WTC11 (cell line): ENCODE measurements at regions not wholly inside any gene's neighbourhood (a gene's known extent, or its start where the extent isn't known, plus 50 kb on each side); places are given as distances from the start of the nearest gene placed in this dataset.

Experiments used
- CBFB ChIP-seq: sonication (generic); formaldehyde crosslinking; IDR thresholded peaks from 2 replicates; pipeline ENCODE4 v1.8.1; 2022; ENCODE audit warnings: mild to moderate bottlenecking, low read depth, missing genetic modification reagents
- CREM ChIP-seq: sonication (generic); formaldehyde crosslinking; IDR thresholded peaks from 2 replicates; pipeline ENCODE4 v1.8.1; 2022; ENCODE audit warnings: mild to moderate bottlenecking, missing genetic modification reagents, moderate library complexity
- SMAD3 ChIP-seq: sonication (generic); formaldehyde crosslinking; IDR thresholded peaks from 2 replicates; pipeline ENCODE4 v1.8.0; 2022; ENCODE audit warnings: missing genetic modification reagents, mild to moderate bottlenecking, borderline replicate concordance
- TF ChIP-seq, protein P1 (sequence below): fragments of 200-600 bp; IDR thresholded peaks from 2 replicates; pipeline ENCODE4 v1.8.0; 2022; ENCODE audit warnings: antibody characterized with exemption
- TF ChIP-seq, protein P2 (sequence below): fragments of 250-450 bp; sonication (Bioruptor Pico); IDR thresholded peaks from 2 replicates; pipeline ENCODE4 v1.9.0; 2021; ENCODE audit warnings: mild to moderate bottlenecking, borderline replicate concordance
- TF ChIP-seq, protein P3 (sequence below): sonication (generic); formaldehyde crosslinking; IDR thresholded peaks from 2 replicates; pipeline ENCODE4 v1.8.1; 2023; ENCODE audit warnings: mild to moderate bottlenecking, missing genetic modification reagents, borderline replicate concordance

DNA sequence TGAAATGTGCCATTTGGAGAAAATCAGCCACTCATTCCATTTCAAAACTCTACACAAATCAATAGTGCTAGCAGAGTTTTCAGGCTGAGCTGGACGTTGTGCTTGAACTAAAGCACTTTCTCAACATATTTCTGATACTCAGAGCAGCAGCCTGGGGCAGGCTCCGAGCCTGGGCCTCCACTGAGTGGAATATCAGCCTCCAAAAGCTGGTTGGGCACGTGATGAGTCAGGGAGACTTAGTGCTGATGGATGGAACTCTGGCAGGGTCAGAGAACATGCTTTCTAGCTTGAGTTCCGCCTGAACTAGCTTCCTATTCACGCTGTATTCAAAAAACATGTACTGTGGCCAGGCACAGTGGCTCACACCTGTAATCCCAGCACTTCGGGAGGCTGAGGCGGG lies 85.8 kb upstream of the PCDH8 start:
- TF ChIP-seq, protein P1, sequence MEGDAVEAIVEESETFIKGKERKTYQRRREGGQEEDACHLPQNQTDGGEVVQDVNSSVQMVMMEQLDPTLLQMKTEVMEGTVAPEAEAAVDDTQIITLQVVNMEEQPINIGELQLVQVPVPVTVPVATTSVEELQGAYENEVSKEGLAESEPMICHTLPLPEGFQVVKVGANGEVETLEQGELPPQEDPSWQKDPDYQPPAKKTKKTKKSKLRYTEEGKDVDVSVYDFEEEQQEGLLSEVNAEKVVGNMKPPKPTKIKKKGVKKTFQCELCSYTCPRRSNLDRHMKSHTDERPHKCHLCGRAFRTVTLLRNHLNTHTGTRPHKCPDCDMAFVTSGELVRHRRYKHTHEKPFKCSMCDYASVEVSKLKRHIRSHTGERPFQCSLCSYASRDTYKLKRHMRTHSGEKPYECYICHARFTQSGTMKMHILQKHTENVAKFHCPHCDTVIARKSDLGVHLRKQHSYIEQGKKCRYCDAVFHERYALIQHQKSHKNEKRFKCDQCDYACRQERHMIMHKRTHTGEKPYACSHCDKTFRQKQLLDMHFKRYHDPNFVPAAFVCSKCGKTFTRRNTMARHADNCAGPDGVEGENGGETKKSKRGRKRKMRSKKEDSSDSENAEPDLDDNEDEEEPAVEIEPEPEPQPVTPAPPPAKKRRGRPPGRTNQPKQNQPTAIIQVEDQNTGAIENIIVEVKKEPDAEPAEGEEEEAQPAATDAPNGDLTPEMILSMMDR = no peak
- no peak for TF ChIP-seq CBFB
- no peak for TF ChIP-seq SMAD3 (CRISPR knock-in tag)
- TF ChIP-seq, protein P2, sequence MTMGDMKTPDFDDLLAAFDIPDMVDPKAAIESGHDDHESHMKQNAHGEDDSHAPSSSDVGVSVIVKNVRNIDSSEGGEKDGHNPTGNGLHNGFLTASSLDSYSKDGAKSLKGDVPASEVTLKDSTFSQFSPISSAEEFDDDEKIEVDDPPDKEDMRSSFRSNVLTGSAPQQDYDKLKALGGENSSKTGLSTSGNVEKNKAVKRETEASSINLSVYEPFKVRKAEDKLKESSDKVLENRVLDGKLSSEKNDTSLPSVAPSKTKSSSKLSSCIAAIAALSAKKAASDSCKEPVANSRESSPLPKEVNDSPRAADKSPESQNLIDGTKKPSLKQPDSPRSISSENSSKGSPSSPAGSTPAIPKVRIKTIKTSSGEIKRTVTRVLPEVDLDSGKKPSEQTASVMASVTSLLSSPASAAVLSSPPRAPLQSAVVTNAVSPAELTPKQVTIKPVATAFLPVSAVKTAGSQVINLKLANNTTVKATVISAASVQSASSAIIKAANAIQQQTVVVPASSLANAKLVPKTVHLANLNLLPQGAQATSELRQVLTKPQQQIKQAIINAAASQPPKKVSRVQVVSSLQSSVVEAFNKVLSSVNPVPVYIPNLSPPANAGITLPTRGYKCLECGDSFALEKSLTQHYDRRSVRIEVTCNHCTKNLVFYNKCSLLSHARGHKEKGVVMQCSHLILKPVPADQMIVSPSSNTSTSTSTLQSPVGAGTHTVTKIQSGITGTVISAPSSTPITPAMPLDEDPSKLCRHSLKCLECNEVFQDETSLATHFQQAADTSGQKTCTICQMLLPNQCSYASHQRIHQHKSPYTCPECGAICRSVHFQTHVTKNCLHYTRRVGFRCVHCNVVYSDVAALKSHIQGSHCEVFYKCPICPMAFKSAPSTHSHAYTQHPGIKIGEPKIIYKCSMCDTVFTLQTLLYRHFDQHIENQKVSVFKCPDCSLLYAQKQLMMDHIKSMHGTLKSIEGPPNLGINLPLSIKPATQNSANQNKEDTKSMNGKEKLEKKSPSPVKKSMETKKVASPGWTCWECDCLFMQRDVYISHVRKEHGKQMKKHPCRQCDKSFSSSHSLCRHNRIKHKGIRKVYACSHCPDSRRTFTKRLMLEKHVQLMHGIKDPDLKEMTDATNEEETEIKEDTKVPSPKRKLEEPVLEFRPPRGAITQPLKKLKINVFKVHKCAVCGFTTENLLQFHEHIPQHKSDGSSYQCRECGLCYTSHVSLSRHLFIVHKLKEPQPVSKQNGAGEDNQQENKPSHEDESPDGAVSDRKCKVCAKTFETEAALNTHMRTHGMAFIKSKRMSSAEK (CRISPR knock-in tag) = no peak
- TF ChIP-seq, protein P3, sequence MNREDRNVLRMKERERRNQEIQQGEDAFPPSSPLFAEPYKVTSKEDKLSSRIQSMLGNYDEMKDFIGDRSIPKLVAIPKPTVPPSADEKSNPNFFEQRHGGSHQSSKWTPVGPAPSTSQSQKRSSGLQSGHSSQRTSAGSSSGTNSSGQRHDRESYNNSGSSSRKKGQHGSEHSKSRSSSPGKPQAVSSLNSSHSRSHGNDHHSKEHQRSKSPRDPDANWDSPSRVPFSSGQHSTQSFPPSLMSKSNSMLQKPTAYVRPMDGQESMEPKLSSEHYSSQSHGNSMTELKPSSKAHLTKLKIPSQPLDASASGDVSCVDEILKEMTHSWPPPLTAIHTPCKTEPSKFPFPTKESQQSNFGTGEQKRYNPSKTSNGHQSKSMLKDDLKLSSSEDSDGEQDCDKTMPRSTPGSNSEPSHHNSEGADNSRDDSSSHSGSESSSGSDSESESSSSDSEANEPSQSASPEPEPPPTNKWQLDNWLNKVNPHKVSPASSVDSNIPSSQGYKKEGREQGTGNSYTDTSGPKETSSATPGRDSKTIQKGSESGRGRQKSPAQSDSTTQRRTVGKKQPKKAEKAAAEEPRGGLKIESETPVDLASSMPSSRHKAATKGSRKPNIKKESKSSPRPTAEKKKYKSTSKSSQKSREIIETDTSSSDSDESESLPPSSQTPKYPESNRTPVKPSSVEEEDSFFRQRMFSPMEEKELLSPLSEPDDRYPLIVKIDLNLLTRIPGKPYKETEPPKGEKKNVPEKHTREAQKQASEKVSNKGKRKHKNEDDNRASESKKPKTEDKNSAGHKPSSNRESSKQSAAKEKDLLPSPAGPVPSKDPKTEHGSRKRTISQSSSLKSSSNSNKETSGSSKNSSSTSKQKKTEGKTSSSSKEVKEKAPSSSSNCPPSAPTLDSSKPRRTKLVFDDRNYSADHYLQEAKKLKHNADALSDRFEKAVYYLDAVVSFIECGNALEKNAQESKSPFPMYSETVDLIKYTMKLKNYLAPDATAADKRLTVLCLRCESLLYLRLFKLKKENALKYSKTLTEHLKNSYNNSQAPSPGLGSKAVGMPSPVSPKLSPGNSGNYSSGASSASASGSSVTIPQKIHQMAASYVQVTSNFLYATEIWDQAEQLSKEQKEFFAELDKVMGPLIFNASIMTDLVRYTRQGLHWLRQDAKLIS = no peak
- no peak for TF ChIP-seq CREM
